ENCODE measurements at regions not wholly inside any gene's neighbourhood (a gene's known extent, or its start where the extent isn't known, plus 50 kb on each side); places are given as distances from the start of the nearest gene placed in this dataset.

DNA sequence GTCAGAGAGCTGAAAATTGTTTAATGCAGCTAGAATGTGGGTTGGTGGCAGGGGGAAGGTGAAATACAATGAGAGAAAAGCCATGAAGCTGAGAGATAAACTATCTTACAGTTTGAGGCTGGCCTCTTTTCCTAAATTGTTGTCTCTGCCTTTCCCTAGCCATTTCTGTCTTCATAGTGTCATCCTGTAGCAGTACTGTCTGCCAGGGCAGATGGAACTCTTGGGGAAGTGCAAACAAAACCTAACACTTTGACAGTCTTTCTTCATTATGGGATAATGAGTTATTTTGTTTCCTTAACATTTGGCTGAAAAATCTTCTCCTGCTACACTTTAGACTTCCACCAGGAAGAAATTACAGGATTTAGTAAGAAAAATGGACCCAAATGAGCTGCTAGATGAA, 197.8 kb upstream of the ARX start:
- Histone ChIP-seq H3K4me1 (ENCODE audit: insufficient read depth, low read length) (no peaks in the 10 kb centered on the region), H3K27ac (ENCODE audit: low read depth, low read length) (no peak overlapping the region), H3K27me3 (ENCODE audit: insufficient read depth, low read length, poor library complexity, severe bottlenecking) (no peaks in the 10 kb centered on the region), H3K4me3 (ENCODE audit: low read length) (no peak overlapping the region), H3K9me3 (ENCODE audit: low read length) (no peaks in the 10 kb centered on the region), H3K36me3 (ENCODE audit: insufficient read depth, low read length) (no peaks in the 10 kb centered on the region)
- H3K4me3 Mint-ChIP-seq: no peak overlapping the region
- DNase-seq: no peak
- H3K27me3 Mint-ChIP-seq: peaks cover 0 to 2% of the 10 kb centered on the region in 2 donors
- H3K9me3 Mint-ChIP-seq: no peaks in the 10 kb centered on the region
- ChIA-PET POLR2A (no interaction called here), CTCF (no interaction called here)
- no peak overlapping the region for H3K27ac Mint-ChIP-seq
- H3K4me1 Mint-ChIP-seq: no peaks in the 10 kb centered on the region
- H3K36me3 Mint-ChIP-seq: no peaks in the 10 kb centered on the region

DNA sequence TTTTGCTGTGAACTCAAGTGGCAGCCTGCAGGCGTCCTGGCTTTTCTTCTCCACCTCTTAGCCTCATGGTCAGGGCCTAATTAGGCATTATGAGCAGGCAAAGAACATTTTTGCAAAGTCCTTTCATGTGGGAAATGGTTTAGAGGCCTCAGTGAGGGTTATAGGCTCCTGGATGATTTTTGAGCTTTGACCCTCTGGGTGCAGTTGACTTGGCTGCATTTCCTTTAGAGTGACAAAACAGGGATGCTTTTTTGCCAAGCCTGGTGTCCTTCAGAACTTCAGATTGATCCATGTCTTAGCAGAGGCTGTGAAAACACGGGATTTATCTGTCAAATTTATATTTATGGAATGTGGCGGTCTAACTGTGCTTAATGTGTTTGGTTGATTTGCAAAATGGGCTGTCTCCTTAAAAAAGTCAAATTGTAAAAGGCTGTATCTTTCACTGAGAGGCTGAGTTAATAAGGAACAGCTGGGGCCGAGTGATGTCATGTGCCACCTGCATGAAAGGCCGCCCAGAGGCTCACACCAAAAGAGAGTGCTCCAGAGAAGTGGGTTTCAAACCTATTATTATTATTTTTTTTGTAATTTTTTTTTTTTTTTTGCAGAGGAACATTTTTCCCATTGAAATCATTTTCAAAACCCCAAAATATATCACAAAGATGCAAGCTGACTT, 192.2 kb upstream of the ARX start:
- Mint-ChIP-seq H3K27me3 (no peaks in the 10 kb centered on the region), H3K9me3 (no peaks in the 10 kb centered on the region), H3K36me3 (no peaks in the 10 kb centered on the region), H3K27ac (no peak overlapping the region), H3K4me3 (no peak overlapping the region), H3K4me1 (no peaks in the 10 kb centered on the region)
- Histone ChIP-seq H3K4me1 (ENCODE audit: insufficient read depth, low read length) (no peaks in the 10 kb centered on the region), H3K27me3 (ENCODE audit: insufficient read depth, low read length, poor library complexity, severe bottlenecking) (no peaks in the 10 kb centered on the region), H3K27ac (ENCODE audit: low read depth, low read length) (no peak overlapping the region), H3K4me3 (ENCODE audit: low read length) (no peak overlapping the region), H3K36me3 (ENCODE audit: insufficient read depth, low read length) (no peaks in the 10 kb centered on the region), H3K9me3 (ENCODE audit: low read length) (no peaks in the 10 kb centered on the region)
- no peak for DNase-seq
- CTCF ChIA-PET: no interaction called here
- POLR2A ChIA-PET: no interaction called here

DNA sequence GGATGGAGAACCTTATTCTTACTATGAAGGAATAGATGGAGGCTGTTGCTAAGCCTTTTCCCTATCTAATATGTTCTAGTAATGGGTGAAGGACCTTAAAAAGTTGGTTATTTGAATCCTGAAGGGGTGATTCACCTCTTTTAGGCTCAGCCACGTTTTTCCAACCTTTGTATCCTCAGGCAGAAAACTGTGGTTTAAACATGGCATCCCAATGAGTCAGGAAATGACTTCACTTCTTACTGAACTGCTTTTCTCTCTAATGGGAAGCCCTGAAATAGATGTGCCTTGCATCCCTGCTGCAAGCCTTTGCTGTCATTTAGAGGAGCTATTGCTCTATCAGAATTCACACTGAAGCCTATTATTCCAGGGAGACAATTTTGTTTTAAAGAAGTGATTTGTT, 191.0 kb upstream of the ARX start:
- Mint-ChIP-seq H3K4me1 (no peaks in the 10 kb centered on the region), H3K27ac (no peak overlapping the region), H3K36me3 (no peaks in the 10 kb centered on the region), H3K27me3 (no peaks in the 10 kb centered on the region), H3K4me3 (no peak overlapping the region), H3K9me3 (no peaks in the 10 kb centered on the region)
- Histone ChIP-seq H3K9me3 (ENCODE audit: low read length) (no peaks in the 10 kb centered on the region), H3K4me1 (ENCODE audit: insufficient read depth, low read length) (no peaks in the 10 kb centered on the region), H3K4me3 (ENCODE audit: low read length) (no peak overlapping the region), H3K27ac (ENCODE audit: low read depth, low read length) (no peak overlapping the region), H3K27me3 (ENCODE audit: insufficient read depth, low read length, poor library complexity, severe bottlenecking) (no peaks in the 10 kb centered on the region), H3K36me3 (ENCODE audit: insufficient read depth, low read length) (no peaks in the 10 kb centered on the region)
- DNase-seq: no peak
- ChIA-PET CTCF (no interaction called here), POLR2A (no interaction called here)

DNA sequence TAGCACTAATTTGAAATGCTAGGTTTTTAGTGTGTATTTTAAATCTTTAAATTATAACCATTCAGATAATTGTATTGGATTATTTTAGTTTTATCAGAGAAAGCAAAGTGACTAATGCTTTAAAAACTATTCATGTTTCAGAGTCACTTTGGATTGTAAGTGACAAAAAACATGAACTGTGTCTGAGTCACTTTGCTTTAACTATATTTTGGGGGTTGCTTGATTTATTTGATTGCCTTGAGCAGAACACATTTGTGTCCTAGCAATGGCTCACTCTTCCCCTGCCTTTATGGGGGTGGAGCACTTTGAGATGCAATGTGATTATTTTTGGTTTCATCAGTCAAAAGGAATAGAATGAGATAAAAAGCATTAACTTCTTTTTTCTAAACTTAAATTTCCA, 188.4 kb upstream of the ARX start:
- Mint-ChIP-seq H3K4me1 (no peaks in the 10 kb centered on the region), H3K27ac (no peak overlapping the region), H3K4me3 (no peak overlapping the region), H3K27me3 (peaks cover 0 to 4% of the 10 kb centered on the region in 2 donors), H3K36me3 (no peaks in the 10 kb centered on the region), H3K9me3 (no peaks in the 10 kb centered on the region)
- ChIA-PET POLR2A (no interaction called here), CTCF (interaction anchor here (1.0 kb wide), 1 partner anchor 13 kb away, joined by 4 read pairs; no protein-coding TSS in a partner anchor)
- no peaks in the 10 kb centered on the region for H3K36me3 ChIP-seq (ENCODE audit: insufficient read depth, low read length)
- no peak for DNase-seq
- no peaks in the 10 kb centered on the region for H3K27me3 ChIP-seq (ENCODE audit: insufficient read depth, low read length, poor library complexity, severe bottlenecking)
- no peak overlapping the region for H3K4me3 ChIP-seq (ENCODE audit: low read length)
- no peaks in the 10 kb centered on the region for H3K4me1 ChIP-seq (ENCODE audit: insufficient read depth, low read length)
- no peaks in the 10 kb centered on the region for H3K9me3 ChIP-seq (ENCODE audit: low read length)
- H3K27ac ChIP-seq (ENCODE audit: low read depth, low read length): no peak overlapping the region

DNA sequence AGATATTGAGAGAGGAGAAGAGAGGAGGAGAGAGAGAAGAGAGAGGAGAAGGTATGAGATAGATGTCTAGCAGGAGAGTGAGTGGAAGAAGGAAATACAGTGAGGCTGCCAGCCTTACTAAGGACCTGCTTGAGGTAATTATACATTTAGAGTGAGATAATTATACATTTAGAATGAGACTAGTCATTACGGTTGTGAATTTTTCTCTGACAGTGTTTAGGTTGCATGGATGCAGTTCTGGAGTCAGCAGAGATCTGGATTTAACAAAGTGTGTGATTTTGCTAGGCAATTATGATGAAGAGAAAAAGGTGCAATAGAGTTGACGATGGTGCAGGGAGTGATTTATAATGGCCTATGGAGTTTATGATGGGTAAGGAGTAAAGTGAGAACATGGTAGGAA, 187.1 kb upstream of the ARX start:
- no peaks in the 10 kb centered on the region for H3K36me3 ChIP-seq (ENCODE audit: insufficient read depth, low read length)
- no peak overlapping the region for H3K27ac ChIP-seq (ENCODE audit: low read depth, low read length)
- H3K27ac Mint-ChIP-seq: no peak overlapping the region
- no peak overlapping the region for H3K4me3 Mint-ChIP-seq
- CTCF ChIA-PET: no interaction called here
- H3K36me3 Mint-ChIP-seq: no peaks in the 10 kb centered on the region
- no peak overlapping the region for H3K4me3 ChIP-seq (ENCODE audit: low read length)
- POLR2A ChIA-PET: no interaction called here
- no peaks in the 10 kb centered on the region for H3K4me1 ChIP-seq (ENCODE audit: insufficient read depth, low read length)
- H3K4me1 Mint-ChIP-seq: no peaks in the 10 kb centered on the region
- peaks cover 0 to 4% of the 10 kb centered on the region in 2 donors for H3K27me3 Mint-ChIP-seq
- H3K27me3 ChIP-seq (ENCODE audit: insufficient read depth, low read length, poor library complexity, severe bottlenecking): no peaks in the 10 kb centered on the region
- no peaks in the 10 kb centered on the region for H3K9me3 Mint-ChIP-seq
- H3K9me3 ChIP-seq (ENCODE audit: low read length): no peaks in the 10 kb centered on the region
- no peak for DNase-seq

DNA sequence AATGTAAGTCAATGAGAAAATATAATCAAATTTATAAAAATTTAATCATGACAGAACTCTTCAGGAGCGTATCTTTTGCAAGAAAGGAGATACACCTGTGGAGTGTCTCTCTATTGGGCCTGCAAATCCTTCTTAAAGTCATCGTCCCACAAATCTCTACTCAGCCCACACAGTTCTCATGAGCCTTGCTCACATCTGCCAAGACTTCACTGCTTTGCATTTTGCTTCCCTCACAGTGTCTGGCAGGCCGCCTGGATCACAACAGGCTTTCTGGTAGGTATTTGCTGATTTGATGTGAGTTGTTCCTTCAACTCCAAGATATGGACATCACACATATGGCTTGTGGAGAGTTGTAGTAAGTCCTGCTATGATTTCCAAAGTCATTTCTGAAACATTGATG, 183.1 kb upstream of the ARX start:
- no peak overlapping the region for H3K4me3 ChIP-seq (ENCODE audit: low read length)
- no peak overlapping the region for H3K4me3 Mint-ChIP-seq
- no peaks in the 10 kb centered on the region for H3K36me3 ChIP-seq (ENCODE audit: insufficient read depth, low read length)
- POLR2A ChIA-PET: no interaction called here
- no peaks in the 10 kb centered on the region for H3K36me3 Mint-ChIP-seq
- no peaks in the 10 kb centered on the region for H3K4me1 ChIP-seq (ENCODE audit: insufficient read depth, low read length)
- no peaks in the 10 kb centered on the region for H3K9me3 Mint-ChIP-seq
- H3K27me3 ChIP-seq (ENCODE audit: insufficient read depth, low read length, poor library complexity, severe bottlenecking): no peaks in the 10 kb centered on the region
- no peak overlapping the region for H3K27ac Mint-ChIP-seq
- no peaks in the 10 kb centered on the region for H3K4me1 Mint-ChIP-seq
- CTCF ChIA-PET: no interaction called here
- H3K27ac ChIP-seq (ENCODE audit: low read depth, low read length): no peak overlapping the region
- no peak for DNase-seq
- H3K9me3 ChIP-seq (ENCODE audit: low read length): no peaks in the 10 kb centered on the region
- H3K27me3 Mint-ChIP-seq: peaks cover 1 to 14% of the 10 kb centered on the region in 2 donors

DNA sequence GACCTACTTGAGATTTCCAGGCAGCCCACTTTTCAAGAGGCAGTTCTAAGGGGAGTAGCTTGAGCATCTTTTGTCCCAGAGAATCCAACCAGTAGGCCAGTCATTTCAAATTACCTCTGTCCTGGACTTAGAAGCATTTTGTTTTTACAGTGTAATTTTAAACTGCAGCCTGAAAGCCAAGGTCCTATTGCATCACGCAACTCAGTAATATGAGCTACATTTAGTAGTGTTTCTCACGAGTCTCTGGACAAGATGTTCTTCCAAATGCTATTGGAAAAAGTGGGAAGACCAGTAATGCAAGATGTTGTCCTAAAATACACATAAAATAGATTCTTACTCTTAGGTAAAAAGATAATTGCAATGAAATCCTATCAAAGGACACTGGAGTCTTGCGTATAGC, 182.5 kb upstream of the ARX start:
- H3K4me3 ChIP-seq (ENCODE audit: low read length): no peak overlapping the region
- no peaks in the 10 kb centered on the region for H3K27me3 ChIP-seq (ENCODE audit: insufficient read depth, low read length, poor library complexity, severe bottlenecking)
- POLR2A ChIA-PET: no interaction called here
- CTCF ChIA-PET: no interaction called here
- H3K4me1 ChIP-seq (ENCODE audit: insufficient read depth, low read length): no peaks in the 10 kb centered on the region
- no peaks in the 10 kb centered on the region for H3K36me3 Mint-ChIP-seq
- no peak for DNase-seq
- no peaks in the 10 kb centered on the region for H3K9me3 ChIP-seq (ENCODE audit: low read length)
- H3K4me3 Mint-ChIP-seq: no peak overlapping the region
- H3K4me1 Mint-ChIP-seq: no peaks in the 10 kb centered on the region
- no peaks in the 10 kb centered on the region for H3K9me3 Mint-ChIP-seq
- no peak overlapping the region for H3K27ac ChIP-seq (ENCODE audit: low read depth, low read length)
- no peaks in the 10 kb centered on the region for H3K36me3 ChIP-seq (ENCODE audit: insufficient read depth, low read length)
- H3K27me3 Mint-ChIP-seq: peaks cover 1 to 14% of the 10 kb centered on the region in 2 donors
- H3K27ac Mint-ChIP-seq: no peak overlapping the region

DNA sequence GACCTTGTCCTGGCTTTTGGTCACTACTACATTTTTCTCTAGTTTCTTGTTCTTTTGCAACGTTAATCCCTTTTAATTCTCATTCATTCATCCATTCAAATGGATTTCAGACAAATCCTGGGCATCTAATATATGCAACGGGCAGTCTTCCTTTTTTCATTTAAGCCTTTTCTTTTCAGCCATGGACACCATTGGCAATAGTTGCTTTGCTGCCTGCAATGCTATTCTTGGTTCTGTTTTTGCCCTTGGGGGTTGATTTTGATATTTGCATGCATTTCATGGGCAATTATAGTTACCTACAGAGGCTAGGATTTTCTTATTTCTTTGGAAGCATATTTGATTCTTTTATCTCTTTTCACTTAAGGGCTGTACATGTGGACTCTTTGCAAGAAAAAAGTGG, 180.5 kb upstream of the ARX start:
- no peak overlapping the region for H3K4me3 Mint-ChIP-seq
- Histone ChIP-seq H3K4me3 (ENCODE audit: low read length) (no peak overlapping the region), H3K27me3 (ENCODE audit: insufficient read depth, low read length, poor library complexity, severe bottlenecking) (no peaks in the 10 kb centered on the region), H3K27ac (ENCODE audit: low read depth, low read length) (no peak overlapping the region), H3K4me1 (ENCODE audit: insufficient read depth, low read length) (no peaks in the 10 kb centered on the region), H3K9me3 (ENCODE audit: low read length) (no peaks in the 10 kb centered on the region), H3K36me3 (ENCODE audit: insufficient read depth, low read length) (no peaks in the 10 kb centered on the region)
- H3K27me3 Mint-ChIP-seq: peaks cover 1 to 14% of the 10 kb centered on the region in 2 donors
- no peaks in the 10 kb centered on the region for H3K36me3 Mint-ChIP-seq
- DNase-seq: no peak
- CTCF ChIA-PET: no interaction called here
- H3K9me3 Mint-ChIP-seq: no peaks in the 10 kb centered on the region
- H3K4me1 Mint-ChIP-seq: no peaks in the 10 kb centered on the region
- POLR2A ChIA-PET: no interaction called here
- H3K27ac Mint-ChIP-seq: peak overlapping the region in 1 of 8 donors; percentile 81

DNA sequence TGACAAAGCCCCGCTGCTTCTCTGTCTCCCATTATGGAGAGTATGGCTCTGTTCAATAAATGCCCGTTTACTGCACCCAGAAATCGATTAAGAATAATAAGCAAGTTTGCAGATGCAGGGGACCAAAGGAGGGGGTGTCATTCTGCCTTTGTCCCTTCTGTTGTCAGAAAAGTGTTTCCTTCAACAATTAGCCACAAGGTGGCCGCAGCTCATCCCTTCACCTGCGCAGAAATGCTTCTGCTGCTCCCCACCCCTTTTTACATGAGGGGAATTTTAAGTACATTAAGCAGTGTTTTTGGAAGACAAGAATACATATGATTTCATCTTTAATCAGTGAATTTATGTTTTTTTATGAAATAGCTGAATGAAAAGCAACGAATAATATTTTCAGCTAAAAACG, 175.6 kb upstream of the ARX start:
- no peaks in the 10 kb centered on the region for H3K27me3 ChIP-seq (ENCODE audit: insufficient read depth, low read length, poor library complexity, severe bottlenecking)
- CTCF ChIA-PET: interaction anchor here (1.1 kb wide), 1 partner anchor 12 kb away, joined by 4 read pairs; no protein-coding TSS in a partner anchor

More for the DNA sequence above, 175.6 kb upstream of the ARX start:
- Histone ChIP-seq H3K27ac (ENCODE audit: low read depth, low read length) (no peak overlapping the region), H3K9me3 (ENCODE audit: low read length) (no peaks in the 10 kb centered on the region), H3K36me3 (ENCODE audit: insufficient read depth, low read length) (no peaks in the 10 kb centered on the region), H3K4me1 (ENCODE audit: insufficient read depth, low read length) (no peaks in the 10 kb centered on the region), H3K4me3 (ENCODE audit: low read length) (no peak overlapping the region)
- no peak overlapping the region for H3K27ac Mint-ChIP-seq
- H3K4me3 Mint-ChIP-seq: no peak overlapping the region
- no peak for DNase-seq
- H3K36me3 Mint-ChIP-seq: no peaks in the 10 kb centered on the region
- peaks cover 2 to 10% of the 10 kb centered on the region in 2 donors for H3K27me3 Mint-ChIP-seq
- H3K9me3 Mint-ChIP-seq: peaks cover 2 to 7% (median 3%) of the 10 kb centered on the region in 5 donors
- POLR2A ChIA-PET: no interaction called here
- no peaks in the 10 kb centered on the region for H3K4me1 Mint-ChIP-seq

Data from CD8-positive, alpha-beta memory T cell (primary cell).